ENCODE measurements at regions not wholly inside any gene's neighbourhood (a gene's known extent, or its start where the extent isn't known, plus 50 kb on each side); places are given as distances from the start of the nearest gene placed in this dataset.
A peak's percentile ranks its signal among the peaks of the same experiment; 100 is the strongest.

DNA sequence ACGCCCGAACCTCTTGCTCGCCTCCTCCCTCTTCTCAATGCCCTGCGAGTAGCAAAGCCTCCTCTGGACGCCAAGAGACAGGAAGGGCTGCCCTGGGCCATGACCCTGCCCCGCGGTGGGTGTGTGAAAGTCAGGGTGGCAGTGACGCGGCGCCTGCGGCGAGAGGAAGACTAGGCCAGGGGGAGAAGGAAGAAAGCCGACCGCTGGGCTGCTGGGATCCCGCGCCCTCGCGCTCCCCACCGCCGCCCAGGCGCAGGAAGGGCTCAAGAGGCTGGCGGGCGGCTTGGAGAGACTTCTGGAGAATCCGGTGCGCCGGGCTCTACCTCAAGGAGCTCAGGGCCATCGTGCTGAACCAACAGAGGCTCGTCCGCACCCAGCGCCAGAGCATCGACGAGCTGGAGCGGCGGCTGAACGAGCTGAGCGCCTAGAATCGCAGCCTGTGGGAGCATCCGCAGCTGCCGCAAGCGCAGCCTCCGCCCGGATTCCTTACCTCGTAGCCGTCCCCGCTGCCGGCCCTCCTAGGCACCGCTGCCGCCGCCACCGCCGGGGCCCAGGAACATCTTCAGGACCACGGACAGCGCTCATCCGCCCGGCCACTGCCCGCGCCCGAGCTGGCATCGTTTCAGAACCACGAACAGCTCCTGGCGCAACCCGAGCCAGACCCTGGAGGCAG lies 105.0 kb upstream of the PRB2 start (continued):
- TF ChIP-seq, protein P1, sequence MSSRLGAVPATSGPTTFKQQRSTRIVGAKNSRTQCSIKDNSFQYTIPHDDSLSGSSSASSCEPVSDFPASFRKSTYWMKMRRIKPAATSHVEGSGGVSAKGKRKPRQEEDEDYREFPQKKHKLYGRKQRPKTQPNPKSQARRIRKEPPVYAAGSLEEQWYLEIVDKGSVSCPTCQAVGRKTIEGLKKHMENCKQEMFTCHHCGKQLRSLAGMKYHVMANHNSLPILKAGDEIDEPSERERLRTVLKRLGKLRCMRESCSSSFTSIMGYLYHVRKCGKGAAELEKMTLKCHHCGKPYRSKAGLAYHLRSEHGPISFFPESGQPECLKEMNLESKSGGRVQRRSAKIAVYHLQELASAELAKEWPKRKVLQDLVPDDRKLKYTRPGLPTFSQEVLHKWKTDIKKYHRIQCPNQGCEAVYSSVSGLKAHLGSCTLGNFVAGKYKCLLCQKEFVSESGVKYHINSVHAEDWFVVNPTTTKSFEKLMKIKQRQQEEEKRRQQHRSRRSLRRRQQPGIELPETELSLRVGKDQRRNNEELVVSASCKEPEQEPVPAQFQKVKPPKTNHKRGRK (CRISPR knock-in tag; IDR thresholded peaks at IDR 0.05; ENCODE audit: borderline replicate concordance), result peak; percentile 99
- TF ChIP-seq NR2C2 (CRISPR knock-in tag; IDR thresholded peaks at IDR 0.05), result peak; percentile 91
- peak; percentile 100 for TF ChIP-seq FOXP1 (CRISPR knock-in tag; IDR thresholded peaks at IDR 0.05; ENCODE audit: borderline replicate concordance)
- peak; percentile 100 for TF ChIP-seq FOXK1 (CRISPR knock-in tag; IDR thresholded peaks at IDR 0.05)
- TF ChIP-seq JUN (CRISPR knock-in tag; IDR thresholded peaks at IDR 0.05), result peak; percentile 99
- TF ChIP-seq, protein P2, sequence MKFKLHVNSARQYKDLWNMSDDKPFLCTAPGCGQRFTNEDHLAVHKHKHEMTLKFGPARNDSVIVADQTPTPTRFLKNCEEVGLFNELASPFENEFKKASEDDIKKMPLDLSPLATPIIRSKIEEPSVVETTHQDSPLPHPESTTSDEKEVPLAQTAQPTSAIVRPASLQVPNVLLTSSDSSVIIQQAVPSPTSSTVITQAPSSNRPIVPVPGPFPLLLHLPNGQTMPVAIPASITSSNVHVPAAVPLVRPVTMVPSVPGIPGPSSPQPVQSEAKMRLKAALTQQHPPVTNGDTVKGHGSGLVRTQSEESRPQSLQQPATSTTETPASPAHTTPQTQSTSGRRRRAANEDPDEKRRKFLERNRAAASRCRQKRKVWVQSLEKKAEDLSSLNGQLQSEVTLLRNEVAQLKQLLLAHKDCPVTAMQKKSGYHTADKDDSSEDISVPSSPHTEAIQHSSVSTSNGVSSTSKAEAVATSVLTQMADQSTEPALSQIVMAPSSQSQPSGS (CRISPR knock-in tag; IDR thresholded peaks at IDR 0.05; ENCODE audit: borderline replicate concordance, low read depth), result peak; percentile 96
- peak; percentile 100 for TF ChIP-seq CBFB (CRISPR knock-in tag; IDR thresholded peaks at IDR 0.05; ENCODE audit: low read depth)
- no peak for TF ChIP-seq GTF2I (CRISPR knock-in tag; conservative IDR thresholded peaks at IDR 0.05)
- TF ChIP-seq RELA (CRISPR knock-in tag; IDR thresholded peaks at IDR 0.05; ENCODE audit: borderline replicate concordance), result peak; percentile 99
- peak; percentile 99 for TF ChIP-seq IRF2 (CRISPR knock-in tag; IDR thresholded peaks at IDR 0.05; ENCODE audit: borderline replicate concordance, low read depth)
- TF ChIP-seq ZNF219 (CRISPR knock-in tag; IDR thresholded peaks at IDR 0.05; ENCODE audit: borderline replicate concordance), result peak; percentile 99
- TF ChIP-seq, protein P3, sequence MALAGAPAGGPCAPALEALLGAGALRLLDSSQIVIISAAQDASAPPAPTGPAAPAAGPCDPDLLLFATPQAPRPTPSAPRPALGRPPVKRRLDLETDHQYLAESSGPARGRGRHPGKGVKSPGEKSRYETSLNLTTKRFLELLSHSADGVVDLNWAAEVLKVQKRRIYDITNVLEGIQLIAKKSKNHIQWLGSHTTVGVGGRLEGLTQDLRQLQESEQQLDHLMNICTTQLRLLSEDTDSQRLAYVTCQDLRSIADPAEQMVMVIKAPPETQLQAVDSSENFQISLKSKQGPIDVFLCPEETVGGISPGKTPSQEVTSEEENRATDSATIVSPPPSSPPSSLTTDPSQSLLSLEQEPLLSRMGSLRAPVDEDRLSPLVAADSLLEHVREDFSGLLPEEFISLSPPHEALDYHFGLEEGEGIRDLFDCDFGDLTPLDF (CRISPR knock-in tag; IDR thresholded peaks at IDR 0.05), result peak; percentile 99
- peak; percentile 100 for TF ChIP-seq ATF1 (CRISPR knock-in tag; IDR thresholded peaks at IDR 0.05)
- peak; percentile 90 for TF ChIP-seq ZNF263 (CRISPR knock-in tag; IDR thresholded peaks at IDR 0.05; ENCODE audit: low read depth)
- TF ChIP-seq ETV6 (CRISPR knock-in tag; IDR thresholded peaks at IDR 0.05), result peak; percentile 100
- TF ChIP-seq, protein P4, sequence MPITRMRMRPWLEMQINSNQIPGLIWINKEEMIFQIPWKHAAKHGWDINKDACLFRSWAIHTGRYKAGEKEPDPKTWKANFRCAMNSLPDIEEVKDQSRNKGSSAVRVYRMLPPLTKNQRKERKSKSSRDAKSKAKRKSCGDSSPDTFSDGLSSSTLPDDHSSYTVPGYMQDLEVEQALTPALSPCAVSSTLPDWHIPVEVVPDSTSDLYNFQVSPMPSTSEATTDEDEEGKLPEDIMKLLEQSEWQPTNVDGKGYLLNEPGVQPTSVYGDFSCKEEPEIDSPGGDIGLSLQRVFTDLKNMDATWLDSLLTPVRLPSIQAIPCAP (CRISPR knock-in tag; IDR thresholded peaks at IDR 0.05), result peak; percentile 99
- TF ChIP-seq, protein P5, sequence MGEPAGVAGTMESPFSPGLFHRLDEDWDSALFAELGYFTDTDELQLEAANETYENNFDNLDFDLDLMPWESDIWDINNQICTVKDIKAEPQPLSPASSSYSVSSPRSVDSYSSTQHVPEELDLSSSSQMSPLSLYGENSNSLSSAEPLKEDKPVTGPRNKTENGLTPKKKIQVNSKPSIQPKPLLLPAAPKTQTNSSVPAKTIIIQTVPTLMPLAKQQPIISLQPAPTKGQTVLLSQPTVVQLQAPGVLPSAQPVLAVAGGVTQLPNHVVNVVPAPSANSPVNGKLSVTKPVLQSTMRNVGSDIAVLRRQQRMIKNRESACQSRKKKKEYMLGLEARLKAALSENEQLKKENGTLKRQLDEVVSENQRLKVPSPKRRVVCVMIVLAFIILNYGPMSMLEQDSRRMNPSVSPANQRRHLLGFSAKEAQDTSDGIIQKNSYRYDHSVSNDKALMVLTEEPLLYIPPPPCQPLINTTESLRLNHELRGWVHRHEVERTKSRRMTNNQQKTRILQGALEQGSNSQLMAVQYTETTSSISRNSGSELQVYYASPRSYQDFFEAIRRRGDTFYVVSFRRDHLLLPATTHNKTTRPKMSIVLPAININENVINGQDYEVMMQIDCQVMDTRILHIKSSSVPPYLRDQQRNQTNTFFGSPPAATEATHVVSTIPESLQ (CRISPR knock-in tag; IDR thresholded peaks at IDR 0.05), result peak; percentile 95
- TF ChIP-seq ESRRA (CRISPR knock-in tag; IDR thresholded peaks at IDR 0.05; ENCODE audit: borderline replicate concordance), result peak; percentile 100
- TF ChIP-seq EMX1 (CRISPR knock-in tag; IDR thresholded peaks at IDR 0.05), result 0 out of 2 replicates have a peak, but pooled peaks have one; percentile 84

DNA sequence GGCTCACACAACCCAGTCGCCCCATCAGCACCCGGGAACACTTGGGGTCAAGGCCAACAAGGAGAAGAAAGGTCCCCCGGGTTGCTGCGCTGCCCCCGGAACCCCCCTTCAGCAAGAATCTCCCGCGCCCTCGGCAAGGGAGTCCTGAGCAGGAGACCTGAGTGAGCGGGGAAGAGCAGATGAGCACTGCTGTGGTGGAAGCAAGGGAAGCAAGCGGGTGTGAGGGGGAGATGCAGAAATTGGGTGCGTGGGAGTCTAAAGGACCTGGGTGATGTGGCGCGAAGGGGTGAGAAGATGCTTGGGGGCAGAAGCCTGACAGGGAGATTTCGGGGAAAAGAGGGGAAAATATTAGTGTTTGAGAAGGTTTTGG lies 105.5 kb upstream of the PRB2 start:
- Mint-ChIP-seq H3K27ac (no peak overlapping the region), H3K4me3 (no peak overlapping the region; the same call in 1 of the 2 replicates), H3K9me3 (no peaks in the 10 kb centered on the region), H3K4me1 (peaks cover 9% of the 10 kb centered on the region), H3K27me3 (ENCODE audit: low read depth) (peaks cover 50% of the 10 kb centered on the region), H3K36me3 (no peaks in the 10 kb centered on the region)
- ChIA-PET POLR2A (no interaction called here), CTCF (interaction anchor here (0.7 to 2.1 kb wide), 14 partner anchors 8 to 730 kb away, joined by 3 to 21 read pairs (median 4); no protein-coding TSS in a partner anchor)
- no peak for DNase-seq (ENCODE audit: low spot score)
- 0 out of 2 replicates have a peak, but pooled peaks have one; percentile 1 for TF ChIP-seq FOXJ3 (CRISPR knock-in tag; IDR thresholded peaks at IDR 0.05; ENCODE audit: borderline replicate concordance)
- no peak for TF ChIP-seq SOX15 (CRISPR knock-in tag; IDR thresholded peaks at IDR 0.05)
- 0 out of 2 replicates have a peak, but pooled peaks have one; percentile 10 for TF ChIP-seq HMGA2 (CRISPR knock-in tag; IDR thresholded peaks at IDR 0.05)
- no peak for ATAC-seq

Data from WTC11 (cell line).